ENCODE measurements at regions not wholly inside any gene's neighbourhood (a gene's known extent, or its start where the extent isn't known, plus 50 kb on each side); places are given as distances from the start of the nearest gene placed in this dataset.

DNA sequence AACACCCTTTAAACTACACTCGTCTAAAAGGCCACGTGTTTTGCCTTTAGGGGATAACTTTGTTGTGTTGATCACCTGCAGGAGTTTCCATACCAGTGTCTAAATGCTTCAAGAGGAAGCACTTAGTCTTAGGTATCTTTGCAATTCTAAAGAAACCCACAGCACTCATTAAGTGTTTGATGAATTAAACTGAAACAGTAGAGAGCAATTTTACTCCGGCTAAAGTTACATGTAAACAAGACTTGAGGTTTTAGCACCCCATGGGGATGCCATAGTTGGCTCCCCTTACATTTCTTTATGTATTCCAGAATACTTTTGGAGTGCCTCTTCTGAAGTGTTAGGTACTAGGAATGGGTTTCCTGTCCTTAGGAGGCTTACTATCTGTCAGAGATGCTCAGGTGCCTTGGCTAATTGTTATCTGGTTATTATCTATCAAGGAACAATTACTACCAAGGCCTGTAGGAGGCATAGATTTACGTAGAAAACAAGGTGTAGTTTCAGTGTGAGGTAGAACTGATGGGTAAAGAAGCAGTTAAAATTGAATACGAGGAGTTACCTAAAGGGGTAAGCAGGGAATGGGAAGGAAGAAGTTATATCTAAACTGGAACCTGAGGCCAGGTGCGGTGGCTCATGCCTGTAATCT is 176.8 kb upstream of the SAMSN1 start:
- TF ChIP-seq, protein P1, sequence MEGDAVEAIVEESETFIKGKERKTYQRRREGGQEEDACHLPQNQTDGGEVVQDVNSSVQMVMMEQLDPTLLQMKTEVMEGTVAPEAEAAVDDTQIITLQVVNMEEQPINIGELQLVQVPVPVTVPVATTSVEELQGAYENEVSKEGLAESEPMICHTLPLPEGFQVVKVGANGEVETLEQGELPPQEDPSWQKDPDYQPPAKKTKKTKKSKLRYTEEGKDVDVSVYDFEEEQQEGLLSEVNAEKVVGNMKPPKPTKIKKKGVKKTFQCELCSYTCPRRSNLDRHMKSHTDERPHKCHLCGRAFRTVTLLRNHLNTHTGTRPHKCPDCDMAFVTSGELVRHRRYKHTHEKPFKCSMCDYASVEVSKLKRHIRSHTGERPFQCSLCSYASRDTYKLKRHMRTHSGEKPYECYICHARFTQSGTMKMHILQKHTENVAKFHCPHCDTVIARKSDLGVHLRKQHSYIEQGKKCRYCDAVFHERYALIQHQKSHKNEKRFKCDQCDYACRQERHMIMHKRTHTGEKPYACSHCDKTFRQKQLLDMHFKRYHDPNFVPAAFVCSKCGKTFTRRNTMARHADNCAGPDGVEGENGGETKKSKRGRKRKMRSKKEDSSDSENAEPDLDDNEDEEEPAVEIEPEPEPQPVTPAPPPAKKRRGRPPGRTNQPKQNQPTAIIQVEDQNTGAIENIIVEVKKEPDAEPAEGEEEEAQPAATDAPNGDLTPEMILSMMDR (IDR thresholded peaks at IDR 0.05) = no peak
- Mint-ChIP-seq H3K9me3 (no peaks in the 10 kb centered on the region), H3K4me3 (no peak overlapping the region), H3K27ac (no peak overlapping the region), H3K27me3 (no peaks in the 10 kb centered on the region), H3K4me1 (peaks cover 3% of the 10 kb centered on the region), H3K36me3 (ENCODE audit: low read depth) (no peaks in the 10 kb centered on the region)
- DNase-seq (no peak), ATAC-seq (ENCODE audit: low read depth) (no peak)
- CTCF ChIA-PET = no interaction called here
- POLR2A ChIA-PET = no interaction called here
- intact Hi-C loops (cut with micrococcal nuclease) = no loop called here

DNA sequence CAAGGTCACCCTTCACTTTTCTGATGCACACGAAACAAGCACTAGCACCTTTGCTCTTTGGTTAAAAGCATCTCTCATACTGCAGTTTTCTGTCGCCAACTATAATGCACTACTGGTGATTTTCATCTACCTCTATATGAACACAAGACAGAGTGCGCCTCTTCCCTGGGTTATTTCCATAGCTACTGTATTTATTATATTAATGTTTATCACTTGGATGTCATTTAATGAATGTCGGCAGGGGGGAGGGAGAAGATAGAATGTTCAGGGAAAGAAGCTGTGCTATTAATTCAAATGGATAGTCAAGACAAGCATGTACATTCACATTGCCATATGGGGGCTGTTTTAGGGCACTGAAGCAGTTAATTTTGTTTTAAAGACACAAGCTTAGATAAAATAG is 174.1 kb upstream of the SAMSN1 start:
- Mint-ChIP-seq H3K4me1 (no peaks in the 10 kb centered on the region), H3K27ac (no peak overlapping the region), H3K27me3 (no peaks in the 10 kb centered on the region), H3K4me3 (no peak overlapping the region), H3K36me3 (ENCODE audit: low read depth) (no peaks in the 10 kb centered on the region), H3K9me3 (no peaks in the 10 kb centered on the region)
- intact Hi-C loops (cut with micrococcal nuclease) = no loop called here
- DNase-seq (no peak), ATAC-seq (ENCODE audit: low read depth) (no peak)
- CTCF ChIA-PET = interaction anchor here (0.6 kb wide), 1 partner anchor 16 kb away, joined by 3 read pairs; no protein-coding TSS in a partner anchor
- TF ChIP-seq, protein P1 (IDR thresholded peaks at IDR 0.05) = no peak
- POLR2A ChIA-PET = no interaction called here

DNA sequence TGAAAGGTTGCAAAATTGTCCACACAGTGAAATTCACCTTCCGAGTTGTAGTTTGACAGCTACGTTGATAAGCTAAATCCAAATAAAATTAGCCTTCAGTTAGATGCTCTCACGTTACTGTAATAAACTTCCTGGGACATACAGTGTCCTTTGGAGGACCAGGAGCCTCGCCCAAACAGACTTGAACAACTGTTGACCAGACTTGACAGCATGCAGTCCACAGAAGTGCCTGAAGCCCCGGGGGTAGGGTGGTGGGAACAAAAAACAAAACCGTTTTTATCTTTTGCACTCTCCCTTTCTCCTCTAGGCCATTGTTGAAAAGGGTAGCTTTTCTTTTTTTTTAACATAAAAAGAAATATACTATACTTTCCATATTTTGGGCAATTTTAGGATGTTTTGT is 172.8 kb upstream of the SAMSN1 start:
- POLR2A ChIA-PET = no interaction called here
- ATAC-seq (ENCODE audit: low read depth) = no peak
- intact Hi-C loops (cut with micrococcal nuclease) = no loop called here
- H3K27me3 Mint-ChIP-seq = no peaks in the 10 kb centered on the region
- no peaks in the 10 kb centered on the region for H3K4me1 Mint-ChIP-seq
- no peak for DNase-seq
- H3K4me3 Mint-ChIP-seq = no peak overlapping the region
- no peaks in the 10 kb centered on the region for H3K9me3 Mint-ChIP-seq
- no peak overlapping the region for H3K27ac Mint-ChIP-seq
- CTCF ChIA-PET = interaction anchor here (1.3 kb wide), 1 partner anchor 19 kb away, joined by 5 read pairs; no protein-coding TSS in a partner anchor
- TF ChIP-seq, protein P1 (IDR thresholded peaks at IDR 0.05) = no peak
- no peaks in the 10 kb centered on the region for H3K36me3 Mint-ChIP-seq (ENCODE audit: low read depth)

DNA sequence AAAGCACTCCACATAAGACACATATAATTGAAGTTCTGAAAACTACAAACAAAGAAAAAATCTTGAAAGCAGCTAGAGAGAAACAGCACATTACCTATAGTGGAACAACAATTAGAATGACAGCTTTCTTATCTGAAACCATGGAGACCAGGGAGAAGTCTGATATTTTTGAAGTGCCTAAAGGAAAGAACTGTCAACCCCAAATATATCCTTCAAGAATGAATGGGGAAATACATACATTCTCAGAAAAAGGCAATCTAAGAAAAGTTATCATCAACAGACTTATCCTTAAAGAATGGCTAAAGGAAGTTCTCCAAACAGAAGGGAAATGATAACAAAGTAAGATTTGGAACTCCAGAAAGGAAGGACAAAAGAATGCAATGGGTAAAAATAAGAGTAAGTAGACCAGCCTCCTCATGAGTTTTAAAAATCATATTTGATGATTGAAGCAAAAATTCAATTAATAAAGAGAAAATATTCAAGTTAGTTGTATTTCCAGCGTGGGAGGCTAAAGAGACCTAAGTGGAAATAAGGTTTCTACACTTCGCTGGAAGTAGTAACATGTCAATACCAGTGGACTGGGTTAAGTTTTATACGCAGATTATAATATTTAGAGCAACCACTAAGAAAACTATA is 170.8 kb upstream of the SAMSN1 start:
- TF ChIP-seq, protein P1 (IDR thresholded peaks at IDR 0.05) = no peak
- Mint-ChIP-seq H3K27me3 (no peaks in the 10 kb centered on the region), H3K36me3 (ENCODE audit: low read depth) (no peaks in the 10 kb centered on the region), H3K4me1 (no peaks in the 10 kb centered on the region), H3K27ac (no peak overlapping the region), H3K4me3 (no peak overlapping the region), H3K9me3 (peaks cover 8% of the 10 kb centered on the region)
- no peak for ATAC-seq (ENCODE audit: low read depth)
- no peak for DNase-seq
- ChIA-PET CTCF (interaction anchor here (0.9 kb wide), 1 partner anchor 21 kb away, joined by 3 read pairs; no protein-coding TSS in a partner anchor), POLR2A (no interaction called here)
- intact Hi-C loops (cut with micrococcal nuclease) = loop anchor here (2.0 kb wide), 1 partner anchor 14 kb away; no protein-coding TSS in a partner anchor

DNA sequence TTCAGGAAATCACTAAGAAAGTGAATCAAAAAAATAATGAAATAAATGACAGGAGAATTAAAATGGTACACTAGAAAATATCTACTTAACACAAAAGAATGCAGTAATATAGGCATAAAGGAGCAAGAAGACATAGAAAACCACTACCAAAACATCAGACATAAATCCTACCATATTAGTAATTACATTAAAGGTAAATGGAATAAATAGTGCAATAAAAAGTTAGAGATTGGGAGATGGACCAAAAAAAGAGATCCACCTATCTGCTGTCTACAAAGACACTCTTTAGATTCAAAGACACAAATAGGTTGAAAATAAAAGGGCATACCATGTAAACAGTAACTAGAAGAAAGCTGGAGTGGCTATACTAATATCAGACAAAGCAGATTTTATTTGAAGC is 167.0 kb upstream of the SAMSN1 start:
- intact Hi-C loops (cut with micrococcal nuclease) = no loop called here
- no peaks in the 10 kb centered on the region for H3K4me1 Mint-ChIP-seq
- no peak overlapping the region for H3K4me3 Mint-ChIP-seq
- ChIA-PET POLR2A (interaction anchor here (0.7 kb wide), 1 partner anchor 13 kb away, joined by 3 read pairs; no protein-coding TSS in a partner anchor), CTCF (no interaction called here)
- no peak for DNase-seq
- H3K36me3 Mint-ChIP-seq (ENCODE audit: low read depth) = no peaks in the 10 kb centered on the region
- TF ChIP-seq, protein P1 (IDR thresholded peaks at IDR 0.05) = no peak
- no peak overlapping the region for H3K27ac Mint-ChIP-seq
- peaks cover 14% of the 10 kb centered on the region for H3K9me3 Mint-ChIP-seq
- H3K27me3 Mint-ChIP-seq = no peaks in the 10 kb centered on the region
- ATAC-seq (ENCODE audit: low read depth) = no peak

Data from activated B cell treated with CpG ODN at 0.5 μM for 24 hours (primary cell).